Type B pancreatic cell (in vitro differentiated cells): ENCODE measurements at regions not wholly inside any gene's neighbourhood (a gene's known extent, or its start where the extent isn't known, plus 50 kb on each side); places are given as distances from the start of the nearest gene placed in this dataset.

Source experiments
- DNase-seq: peaks from one replicate; pipeline ENCODE4 v3.0.0; 2021; ENCODE audit warnings: mixed read lengths; ENCODE audit not compliant: unreplicated experiment; ENCODE audit errors: extremely low spot score
- H3K27ac Mint-ChIP-seq: 2 replicates; pipeline ENCODE4 v1.8.0; 2021; ENCODE audit warnings: mild to moderate bottlenecking, mixed read lengths
- H3K27me3 Mint-ChIP-seq: 2 replicates; pipeline ENCODE4 v1.8.0; 2021; ENCODE audit warnings: mixed read lengths
- H3K36me3 Mint-ChIP-seq: 2 replicates; pipeline ENCODE4 v1.8.0; 2021; ENCODE audit warnings: mixed read lengths
- H3K4me1 Mint-ChIP-seq: one replicate; pipeline ENCODE4 v1.8.0; 2021; ENCODE audit warnings: mixed read lengths; ENCODE audit not compliant: unreplicated experiment
- H3K4me3 Mint-ChIP-seq: 2 replicates; pipeline ENCODE4 v1.8.0; 2021; ENCODE audit warnings: mild to moderate bottlenecking, mixed read lengths
- H3K9me3 Mint-ChIP-seq: 2 replicates; pipeline ENCODE4 v1.8.0; 2021; ENCODE audit warnings: mixed read lengths
- CTCF ChIP-seq: fragments of 200-600 bp; sonication (generic); conservative IDR thresholded peaks from 2 replicates; pipeline ENCODE4 v1.5.0; 2021; ENCODE audit warnings: antibody characterized with exemption, mild to moderate bottlenecking

DNA sequence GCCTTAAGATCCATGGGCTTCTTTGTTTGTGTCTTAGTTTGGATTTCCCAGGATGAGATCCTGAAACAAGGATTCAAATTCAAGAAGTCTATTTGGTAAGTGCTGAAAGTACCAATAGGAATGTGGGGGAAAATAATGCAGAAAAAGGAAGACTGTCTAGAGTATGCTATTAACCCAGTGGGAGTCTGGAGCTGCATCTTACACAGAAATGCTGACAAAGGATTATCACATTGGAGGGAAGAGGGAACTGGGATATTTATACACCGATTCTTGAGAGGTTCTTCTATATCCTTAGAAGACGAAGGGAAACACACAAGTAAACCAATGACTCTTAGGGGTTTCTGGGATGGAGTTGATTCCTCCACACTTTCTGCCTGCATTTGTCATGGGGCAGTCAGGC is 294.8 kb upstream of the FIGN start:
- no peaks in the 10 kb centered on the region for H3K4me1 Mint-ChIP-seq
- H3K9me3 Mint-ChIP-seq = no peaks in the 10 kb centered on the region
- H3K36me3 Mint-ChIP-seq = no peaks in the 10 kb centered on the region
- no peak for DNase-seq
- H3K4me3 Mint-ChIP-seq = no peak overlapping the region
- no peak overlapping the region for H3K27ac Mint-ChIP-seq
- TF ChIP-seq CTCF = no peak
- H3K27me3 Mint-ChIP-seq = no peaks in the 10 kb centered on the region

DNA sequence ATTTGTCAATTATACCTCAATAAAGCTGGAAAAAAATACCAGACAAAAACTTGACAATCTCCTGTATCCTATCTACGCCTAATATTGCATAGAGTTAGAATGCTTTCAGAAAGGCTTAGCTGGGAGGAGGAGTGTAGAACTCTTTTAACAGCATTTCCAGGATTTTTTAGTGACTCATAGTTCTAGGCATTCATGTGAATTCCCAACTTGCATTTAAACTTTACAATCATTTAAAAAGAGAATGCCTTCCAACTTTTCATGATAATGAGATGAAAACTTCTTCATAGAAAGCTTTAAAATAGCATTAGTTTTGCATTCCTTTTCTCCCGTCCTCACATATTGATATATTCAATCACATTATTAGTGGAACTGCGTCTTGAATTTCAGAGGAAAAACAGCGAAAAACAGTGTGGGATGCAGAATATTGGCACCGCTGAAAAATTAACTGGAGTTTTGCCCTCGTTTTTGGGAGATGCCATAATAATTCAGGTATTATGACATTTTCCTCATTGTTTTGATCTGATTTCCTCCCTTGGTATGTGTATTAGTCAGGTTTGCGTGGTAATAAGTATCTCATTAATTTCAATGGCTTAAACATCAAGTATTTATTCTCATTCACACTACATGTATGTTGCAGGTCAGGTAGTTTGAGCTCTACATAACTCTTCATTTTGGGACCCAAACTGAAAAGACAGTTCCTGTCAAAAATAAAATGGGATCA is 293.2 kb upstream of the FIGN start:
- Mint-ChIP-seq H3K4me1 (no peaks in the 10 kb centered on the region), H3K27ac (no peak overlapping the region), H3K27me3 (no peaks in the 10 kb centered on the region), H3K9me3 (no peaks in the 10 kb centered on the region), H3K4me3 (no peak overlapping the region), H3K36me3 (no peaks in the 10 kb centered on the region)
- TF ChIP-seq CTCF = no peak
- DNase-seq = no peak

GRCh38 chr2:164024396-164024795 is 288.6 kb upstream of the FIGN start:
- no peak for TF ChIP-seq CTCF
- H3K36me3 Mint-ChIP-seq = no peaks in the 10 kb centered on the region
- H3K27me3 Mint-ChIP-seq = no peaks in the 10 kb centered on the region
- H3K9me3 Mint-ChIP-seq = no peaks in the 10 kb centered on the region
- no peak for DNase-seq
- no peak overlapping the region for H3K4me3 Mint-ChIP-seq
- H3K4me1 Mint-ChIP-seq = no peaks in the 10 kb centered on the region
- no peak overlapping the region for H3K27ac Mint-ChIP-seq

DNA sequence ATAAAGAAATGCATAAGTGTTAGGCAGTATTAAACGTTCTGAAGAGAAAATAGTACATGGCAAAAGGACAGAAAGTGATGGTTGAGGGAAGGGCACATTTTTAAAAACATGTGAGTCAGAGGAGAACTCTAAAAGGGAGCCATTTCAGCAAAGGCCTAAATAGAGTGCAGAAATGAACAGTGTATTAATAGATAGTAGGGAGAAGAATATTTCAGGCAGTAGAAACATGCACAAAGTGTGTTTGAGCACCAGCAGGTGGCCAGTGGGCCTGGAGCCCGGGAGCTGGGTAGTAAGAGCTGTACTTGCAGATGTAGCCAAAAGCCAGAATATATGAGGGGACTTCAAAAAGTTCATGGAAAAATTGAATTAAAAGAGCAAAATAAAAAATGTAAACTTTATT is 288.1 kb upstream of the FIGN start:
- no peaks in the 10 kb centered on the region for H3K9me3 Mint-ChIP-seq
- H3K27me3 Mint-ChIP-seq = no peaks in the 10 kb centered on the region
- TF ChIP-seq CTCF = no peak

GRCh38 chr2:164015328-164016123 is 279.7 kb upstream of the FIGN start:
- TF ChIP-seq CTCF = no peak
- H3K27ac Mint-ChIP-seq = no peak overlapping the region
- no peaks in the 10 kb centered on the region for H3K36me3 Mint-ChIP-seq
- peaks cover 18% of the 10 kb centered on the region for H3K4me1 Mint-ChIP-seq
- no peak for DNase-seq
- H3K27me3 Mint-ChIP-seq = peaks cover 13% of the 10 kb centered on the region
- H3K4me3 Mint-ChIP-seq = peak overlapping the region; percentile 23
- H3K9me3 Mint-ChIP-seq = no peaks in the 10 kb centered on the region

More for the DNA sequence above, 288.1 kb upstream of the FIGN start:
- H3K27ac Mint-ChIP-seq = no peak overlapping the region
- no peak overlapping the region for H3K4me3 Mint-ChIP-seq
- H3K36me3 Mint-ChIP-seq = no peaks in the 10 kb centered on the region
- no peak for DNase-seq
- H3K4me1 Mint-ChIP-seq = no peaks in the 10 kb centered on the region
